T-helper 2 cell treated with Interferon-gamma antibody and Interleukin-4, amounts not matched to agents 100 ng/mL and 5 ng/mL, for 36 hours (primary cell): ENCODE measurements at regions not wholly inside any gene's neighbourhood (a gene's known extent, or its start where the extent isn't known, plus 50 kb on each side); places are given as distances from the start of the nearest gene placed in this dataset.

Experiments
- intact Hi-C: fragments of 100-400 bp; cut with micrococcal nuclease; formaldehyde crosslinking; loops from one replicate; pipeline ENCODE4 v1.15.1; 2023

- intact Hi-C loops, result no loop called here
Measured at GRCh38 chr19:29096896-29097295, 116.1 kb downstream of the UQCRFS1 start.

- intact Hi-C loops, result no loop called here
Measured at GRCh38 chr19:29093553-29093908, 119.4 kb downstream of the UQCRFS1 start.

GRCh38 chr19:29092712-29093552 is 120.0 kb downstream of the UQCRFS1 start:
- intact Hi-C loops, result no loop called here

GRCh38 chr19:29090783-29091526 is 122.0 kb downstream of the UQCRFS1 start:
- intact Hi-C loops, result no loop called here

- intact Hi-C loops, result no loop called here
Measured at GRCh38 chr19:29089315-29089870, 123.6 kb downstream of the UQCRFS1 start.

- intact Hi-C loops, result no loop called here
Measured at GRCh38 chr19:29088761-29089160, 124.2 kb downstream of the UQCRFS1 start.

GRCh38 chr19:29086646-29087045 is 126.3 kb downstream of the UQCRFS1 start:
- intact Hi-C loops, result no loop called here

- intact Hi-C loops, result no loop called here
Measured at GRCh38 chr19:29086182-29086581, 126.8 kb downstream of the UQCRFS1 start.

- intact Hi-C loops, result no loop called here
Measured at GRCh38 chr19:29085630-29086029, 127.3 kb downstream of the UQCRFS1 start.

- intact Hi-C loops, result no loop called here
Measured at GRCh38 chr19:29085206-29085605, 127.7 kb downstream of the UQCRFS1 start.

GRCh38 chr19:29084266-29084665 is 128.7 kb downstream of the UQCRFS1 start:
- intact Hi-C loops, result no loop called here

- intact Hi-C loops, result no loop called here
Measured at GRCh38 chr19:29083863-29084262, 129.1 kb downstream of the UQCRFS1 start.

- intact Hi-C loops, result no loop called here
Measured at GRCh38 chr19:29079356-29080032, 133.5 kb downstream of the UQCRFS1 start.

- intact Hi-C loops, result no loop called here
Measured at GRCh38 chr19:29076963-29077362, 136.0 kb downstream of the UQCRFS1 start.

- intact Hi-C loops, result no loop called here
Measured at GRCh38 chr19:29076161-29076560, 136.8 kb downstream of the UQCRFS1 start.

GRCh38 chr19:29075149-29075548 is 137.8 kb downstream of the UQCRFS1 start:
- intact Hi-C loops, result no loop called here

- intact Hi-C loops, result no loop called here
Measured at GRCh38 chr19:29074579-29074978, 138.4 kb downstream of the UQCRFS1 start.

GRCh38 chr19:29067831-29068230 is 145.1 kb downstream of the UQCRFS1 start:
- intact Hi-C loops, result no loop called here

- intact Hi-C loops, result no loop called here
Measured at GRCh38 chr19:29062475-29063435, 150.2 kb downstream of the UQCRFS1 start.

GRCh38 chr19:29060813-29061364 is 152.1 kb downstream of the UQCRFS1 start:
- intact Hi-C loops, result no loop called here
